Activated CD8-positive, alpha-beta memory T cell treated with anti-CD3 and anti-CD28 coated beads for 4 hours (primary cell): ENCODE measurements at regions not wholly inside any gene's neighbourhood (a gene's known extent, or its start where the extent isn't known, plus 50 kb on each side); places are given as distances from the start of the nearest gene placed in this dataset.

ENCODE experiments used
- DNase-seq, 2 donors: peaks; one replicate each; pipeline ENCODE4 v3.0.0-alpha.2; 2020; ENCODE audit warnings: low read depth in 2 of 2

GRCh38 chr4:14771504-14772175 is 230.6 kb upstream of the CPEB2 start:
- no peak for DNase-seq

- no peak for DNase-seq
These were observed 229.9 kb upstream of the CPEB2 start for GRCh38 chr4:14772388-14772787.

GRCh38 chr4:14783011-14783877 is 219.0 kb upstream of the CPEB2 start:
- no peak for DNase-seq

DNA sequence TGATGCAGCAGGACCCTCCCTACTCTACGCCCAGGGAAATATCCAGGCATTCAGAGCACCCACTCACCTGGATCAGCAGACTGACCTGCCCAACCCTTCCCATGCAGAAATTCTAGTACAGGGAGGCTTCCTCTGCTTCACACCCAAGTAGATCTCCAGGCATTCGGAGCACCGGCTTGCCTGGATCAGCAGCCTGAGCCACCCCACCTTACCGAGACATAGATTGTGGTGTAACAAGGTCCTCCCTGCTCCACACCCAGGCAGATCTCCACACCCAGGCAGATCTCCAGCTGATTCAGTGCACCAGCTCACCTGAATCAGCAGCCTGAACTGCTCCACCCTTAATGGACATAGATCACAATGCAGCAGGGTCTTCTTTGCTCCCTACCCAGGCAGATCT is 215.1 kb upstream of the CPEB2 start:
- DNase-seq: no peak

GRCh38 chr4:14787894-14788293 is 214.4 kb upstream of the CPEB2 start:
- no peak for DNase-seq

DNA sequence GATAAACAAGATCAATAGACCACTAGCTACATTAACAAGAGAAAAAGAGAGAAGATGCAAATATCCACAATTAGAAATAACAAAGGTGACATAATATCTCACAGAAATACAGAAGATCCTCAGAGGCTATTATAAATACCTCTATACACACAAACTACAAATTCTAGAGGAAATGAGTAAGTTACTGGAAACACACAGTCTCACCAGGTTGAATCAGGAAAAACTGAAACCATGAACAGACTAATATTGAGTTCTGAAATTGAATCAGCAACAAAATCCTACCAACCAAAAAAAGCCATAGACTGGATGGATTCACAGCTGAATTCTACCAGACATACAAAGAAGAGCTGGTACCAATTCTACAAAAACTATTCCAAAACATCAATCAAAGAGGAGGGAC is 211.8 kb upstream of the CPEB2 start:
- DNase-seq: no peak

- no peak for DNase-seq
These were observed 209.5 kb upstream of the CPEB2 start for GRCh38 chr4:14792702-14793227.

DNA sequence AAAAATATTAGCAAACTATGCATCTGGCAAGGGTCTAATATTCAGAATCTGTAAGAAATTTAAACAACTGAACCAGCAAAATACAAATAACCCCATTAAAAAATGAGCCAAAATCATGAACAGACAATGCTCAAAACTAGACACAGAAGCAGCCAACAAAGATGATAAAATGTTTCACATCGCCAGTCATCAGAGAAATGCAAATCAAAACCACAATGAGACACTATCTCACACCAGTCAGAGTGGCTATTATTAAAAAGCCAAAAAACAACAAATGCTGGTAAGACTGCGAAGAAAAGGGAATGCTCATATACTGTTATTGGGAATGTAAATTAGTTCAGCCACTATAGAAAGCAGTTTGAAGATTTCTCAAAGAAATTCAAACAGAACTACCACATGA is 201.3 kb upstream of the CPEB2 start:
- no peak for DNase-seq

- no peak for DNase-seq
These were observed 199.7 kb upstream of the CPEB2 start for GRCh38 chr4:14802596-14802995.

- no peak for DNase-seq
These were observed 194.4 kb upstream of the CPEB2 start for GRCh38 chr4:14807856-14808255.

DNA sequence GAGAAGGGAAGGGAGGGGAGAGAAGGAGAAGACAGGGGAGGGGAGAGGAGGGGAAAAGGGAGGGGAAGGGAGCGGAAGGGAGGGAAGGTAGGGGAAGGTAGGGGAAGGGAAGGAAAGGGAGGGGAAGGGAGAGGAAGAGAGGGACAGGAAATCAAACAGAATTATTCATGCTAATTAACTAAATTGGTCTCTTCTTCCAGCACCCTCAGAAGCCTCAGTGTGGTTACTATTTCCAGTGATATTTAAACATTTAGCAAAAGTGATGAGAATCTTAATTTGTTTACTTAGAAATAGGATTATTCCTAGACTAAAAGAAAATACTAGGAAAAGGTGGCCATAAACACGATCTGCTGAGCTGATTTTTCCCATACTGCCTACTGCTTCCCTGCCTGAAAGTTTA is 193.1 kb upstream of the CPEB2 start:
- no peak for DNase-seq

DNA sequence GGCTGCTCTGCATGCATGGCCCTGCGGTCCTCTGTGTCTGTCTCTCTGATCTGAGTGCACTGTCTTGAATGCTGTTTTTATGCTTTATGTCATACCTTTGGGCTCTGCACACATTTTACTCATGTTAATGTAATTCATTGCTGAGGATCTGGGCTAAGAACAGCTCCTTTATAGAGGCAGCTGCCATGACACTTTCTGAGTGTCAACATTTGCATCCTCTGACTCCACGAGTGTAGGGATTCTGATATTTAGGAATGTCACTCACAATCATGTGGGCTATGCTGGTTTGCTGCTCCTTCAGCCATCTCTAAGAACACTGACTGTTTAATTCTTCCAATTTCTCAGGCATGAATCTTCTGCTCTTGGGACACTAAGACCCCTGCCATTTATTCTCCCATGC is 192.2 kb upstream of the CPEB2 start:
- no peak for DNase-seq

DNA sequence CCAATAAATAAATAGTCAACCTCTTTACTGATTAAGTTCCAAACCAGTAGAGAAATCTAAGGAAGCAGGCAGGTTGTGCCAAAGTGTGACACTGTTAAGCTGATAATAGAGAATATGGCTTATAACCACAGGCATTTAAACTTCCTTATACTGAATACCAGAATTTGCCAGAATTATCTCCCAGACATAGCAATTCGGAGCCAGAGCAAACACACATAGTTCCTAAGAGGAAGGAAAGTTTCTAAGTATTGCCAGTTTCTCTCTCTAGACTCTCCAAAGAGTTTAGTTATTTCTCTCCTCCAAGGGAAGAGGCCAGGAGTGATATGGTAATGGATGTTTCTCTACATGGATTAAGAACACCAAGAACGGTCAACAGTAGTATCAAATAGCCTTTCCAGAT is 191.7 kb upstream of the CPEB2 start:
- no peak for DNase-seq

DNA sequence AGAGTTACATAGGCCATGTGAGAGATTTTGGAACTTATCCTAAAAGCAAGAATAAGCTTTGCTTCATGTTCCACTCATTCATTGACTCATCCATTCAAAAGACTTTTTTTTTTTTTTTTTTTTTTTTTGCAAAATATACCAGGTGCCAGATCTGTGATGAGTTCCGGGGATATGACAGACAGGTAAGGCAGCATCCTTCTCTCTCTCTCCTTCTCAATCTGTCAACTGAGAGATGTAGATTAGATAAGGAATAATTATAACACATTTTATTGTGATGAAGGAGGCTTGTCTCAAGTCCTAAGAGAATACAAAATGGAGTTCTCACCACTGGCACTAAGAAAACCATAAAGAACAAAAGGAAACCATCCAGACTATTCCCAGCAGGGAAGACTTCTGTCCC is 190.2 kb upstream of the CPEB2 start:
- no peak for DNase-seq

GRCh38 chr4:14816623-14817261 is 185.5 kb upstream of the CPEB2 start:
- DNase-seq: no peak

DNA sequence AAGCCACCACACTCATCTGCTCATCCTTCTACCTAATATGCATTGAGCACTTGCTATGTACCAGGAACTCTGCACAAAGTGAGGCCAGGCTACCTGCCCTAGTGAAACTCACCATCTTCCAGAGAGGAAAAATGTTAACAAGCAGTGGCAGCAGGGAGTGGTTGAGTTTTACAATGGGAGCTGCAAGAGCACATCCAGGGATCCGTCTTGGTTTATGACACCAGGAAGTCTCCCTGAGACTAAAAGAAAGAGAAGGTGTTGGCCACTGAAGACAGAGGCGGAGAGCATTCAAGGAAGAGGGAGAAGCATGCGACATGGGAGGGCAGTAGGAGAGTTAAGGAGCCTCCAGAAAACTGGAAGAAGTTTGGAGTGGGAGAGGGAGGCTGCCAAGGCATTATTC is 178.1 kb upstream of the CPEB2 start:
- DNase-seq: no peak

DNA sequence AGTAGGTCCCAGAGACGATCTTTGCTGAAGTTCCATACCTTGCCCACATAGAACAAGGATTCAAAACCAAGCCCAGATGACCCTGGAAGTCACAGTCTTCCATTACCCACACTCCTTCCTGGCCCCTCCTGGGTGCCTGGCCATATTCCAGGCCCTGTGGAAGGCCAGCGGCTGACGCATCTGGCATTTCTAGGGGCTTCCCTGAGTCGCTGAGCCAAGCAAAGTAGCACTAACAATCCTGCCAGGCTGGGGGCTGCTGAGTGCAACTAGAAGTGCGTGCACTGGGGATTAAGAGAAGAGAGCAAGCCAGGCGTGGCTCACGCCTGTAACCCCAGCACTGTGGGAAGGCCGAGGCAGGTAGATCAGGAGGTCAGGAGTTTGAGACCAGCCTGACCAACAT is 175.2 kb upstream of the CPEB2 start:
- DNase-seq: no peak

DNA sequence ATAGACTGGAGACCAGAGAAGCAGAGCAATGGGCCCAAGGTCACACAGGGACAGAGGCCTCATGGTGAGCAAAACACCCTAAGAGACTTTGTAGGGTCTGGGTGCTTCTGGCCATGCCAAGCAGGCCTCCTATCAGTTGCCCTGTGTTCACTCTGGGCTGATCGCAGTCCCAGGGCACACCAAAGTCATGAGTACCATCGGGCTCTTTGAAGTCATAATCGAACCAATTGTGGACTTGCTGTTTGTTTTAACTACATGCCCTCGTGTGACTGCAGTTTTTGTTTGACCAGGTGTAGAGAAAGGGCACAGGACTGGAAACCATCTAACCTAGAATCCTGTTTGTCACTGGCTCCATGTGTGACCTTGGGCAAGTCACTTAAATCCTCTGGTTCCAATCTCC is 172.5 kb upstream of the CPEB2 start:
- no peak for DNase-seq

DNA sequence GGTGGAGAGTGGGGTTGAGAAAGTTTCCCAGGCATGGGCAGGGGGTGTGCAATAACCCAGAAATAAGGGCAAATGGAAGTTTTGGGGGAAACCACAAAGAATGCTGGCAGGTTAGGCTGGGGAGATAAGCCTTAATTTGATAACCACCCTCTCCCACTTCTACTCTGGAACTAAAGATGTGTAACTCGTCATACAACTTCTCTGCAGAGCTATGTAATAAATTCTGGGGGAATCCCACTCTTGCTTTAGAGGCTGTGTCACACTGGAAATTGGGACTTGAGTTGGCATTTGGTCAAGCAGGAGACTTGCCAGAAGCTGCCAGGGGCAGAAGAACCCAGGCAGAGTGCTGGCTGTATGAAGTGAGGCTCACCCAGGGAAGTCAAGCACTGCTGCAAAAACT is 170.9 kb upstream of the CPEB2 start:
- no peak for DNase-seq

DNA sequence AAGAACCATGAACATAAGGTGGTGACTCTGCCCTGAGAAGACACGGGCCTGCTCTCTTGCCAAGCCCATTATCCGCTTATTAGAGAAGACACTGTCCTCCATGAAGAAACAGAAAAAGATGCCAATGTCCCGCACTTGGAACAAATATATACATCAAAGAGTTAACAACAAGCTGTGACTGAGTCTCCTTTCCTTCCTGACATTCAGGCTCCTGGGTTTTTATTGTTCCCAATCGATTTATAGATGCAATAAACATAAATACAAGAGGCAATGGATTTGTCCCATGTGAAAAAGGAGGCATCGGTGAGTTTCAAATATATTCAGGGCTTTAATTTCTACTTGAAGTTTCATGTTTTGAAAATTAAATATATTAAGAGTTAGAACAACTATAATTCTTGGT is 169.2 kb upstream of the CPEB2 start:
- DNase-seq: no peak

- DNase-seq: no peak
These were observed 167.9 kb upstream of the CPEB2 start for GRCh38 chr4:14834382-14834781.

DNA sequence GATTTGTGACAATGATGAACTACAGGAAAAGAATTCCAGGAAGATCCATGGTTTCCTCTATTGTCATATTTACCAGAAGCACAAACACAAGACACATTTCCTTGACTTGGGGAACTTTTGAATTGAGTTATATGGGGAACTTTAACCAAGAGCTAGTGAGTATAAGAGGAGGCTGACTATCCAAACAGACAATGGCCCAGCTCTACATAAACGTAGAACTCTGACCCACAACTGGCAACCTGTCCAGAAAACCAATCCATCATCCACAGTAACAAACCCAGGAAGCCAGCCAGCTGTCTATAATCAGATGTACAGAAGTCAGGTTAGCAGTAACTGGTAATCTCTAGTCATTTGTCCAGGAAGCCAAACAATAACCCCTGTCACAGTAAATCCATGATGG is 167.0 kb upstream of the CPEB2 start:
- DNase-seq: no peak
